GM12878 (cell line): ENCODE measurements at regions not wholly inside any gene's neighbourhood (a gene's known extent, or its start where the extent isn't known, plus 50 kb on each side); places are given as distances from the start of the nearest gene placed in this dataset.

Experiments used
- ATAC-seq: fragments of 200-7000 bp; cut with Tn5 transposase; 3 replicates; pipeline ENCODE4 v1.9.1; 2020; ENCODE audit warnings: mild to moderate bottlenecking, moderate library complexity
- BruUV-seq: library from RNA; stranded (reverse); fragments of 400-500 nt; replicated peaks from 2 replicates; lab custom pipeline; 2021; lab: Mats Ljungman, UMichigan
- CTCF ChIA-PET: fragments of 300-600 bp; sonication (Branson Sonifier 250); formaldehyde crosslinking; extraction: SDS; loops from one replicate; lab custom pipeline; 2021; ENCODE audit warnings: inconsistent platforms; lab: Yijun Ruan, JAX
- POLR2A ChIA-PET: fragments of 350-600 bp; formaldehyde crosslinking; extraction: SDS; loops from one replicate; lab custom pipeline; 2021; ENCODE audit warnings: inconsistent platforms; lab: Charles Lee
- RAD21 ChIA-PET: fragments of 300-600 bp; sonication (Branson Sonifier 250); formaldehyde crosslinking; loops from one replicate; lab custom pipeline; 2023; ENCODE audit warnings: antibody characterized with exemption; ENCODE audit not compliant: unreplicated experiment; lab: Charles Lee
- SMC1A ChIA-PET: fragments of 300-600 bp; sonication (Branson Sonifier 250); formaldehyde crosslinking; loops from one replicate; lab custom pipeline; 2023; ENCODE audit not compliant: unreplicated experiment, uncharacterized antibody; lab: Charles Lee
- DNase-seq: peaks from one replicate; pipeline ENCODE4 v3.0.0-alpha.2; 2011; ENCODE audit warnings: low read depth, low spot score
- FAIRE-seq: peaks from 3 replicates; lab custom pipeline; 2011; peaks lifted over from hg19 to GRCh38; lab: Jason Lieb, UNC
- H2AFZ ChIP-seq: 2 replicates; pipeline ENCODE4 v1.6.0; 2011; ENCODE audit warnings: low read depth, low read length, control low read depth; ENCODE audit not compliant: control insufficient read depth
- H3K27ac ChIP-seq: 2 replicates; pipeline ENCODE4 v1.5.1; 2011; ENCODE audit warnings: control low read depth; ENCODE audit not compliant: control insufficient read depth, insufficient read depth
- H3K27me3 ChIP-seq, 2 experiments: replicated peaks in 1 of 2; 2 replicates each; pipeline versions ENCODE4 v1.6.0 to v1.6.1; 2011; ENCODE audit warnings: low read length in 1 of 2; ENCODE audit not compliant: control insufficient read depth in 2 of 2, insufficient read depth in 2 of 2
- H3K36me3 ChIP-seq, 2 experiments: 2 replicates each; pipeline ENCODE4 v1.5.1; 2011; ENCODE audit warnings: low read length in 1 of 2; ENCODE audit not compliant: control insufficient read depth in 2 of 2, insufficient read depth in 2 of 2
- H3K4me1 ChIP-seq: 2 replicates; pipeline ENCODE4 v1.6.1; 2011; ENCODE audit warnings: mild to moderate bottlenecking, low read length, moderate library complexity, mixed read lengths; ENCODE audit not compliant: control insufficient read depth, insufficient read depth
- H3K4me2 ChIP-seq: 2 replicates; pipeline ENCODE4 v1.6.0; 2011; ENCODE audit warnings: control low read depth; ENCODE audit not compliant: control insufficient read depth, insufficient read depth
- H3K4me3 ChIP-seq: fragments of 200-600 bp; sonication (generic); 2 replicates; pipeline ENCODE4 v1.5.1; 2016
- H3K79me2 ChIP-seq: 2 replicates; pipeline ENCODE4 v1.6.0; 2011; ENCODE audit warnings: low read length; ENCODE audit not compliant: control insufficient read depth, insufficient read depth
- H3K9ac ChIP-seq: 2 replicates; pipeline ENCODE4 v1.8.0; 2011; ENCODE audit warnings: low read length, control low read depth, mixed read lengths; ENCODE audit not compliant: control insufficient read depth, insufficient read depth
- H3K9me3 ChIP-seq: replicated peaks from 3 replicates; pipeline ENCODE4 v1.5.1; 2011; ENCODE audit warnings: mild to moderate bottlenecking, low read length; ENCODE audit not compliant: control insufficient read depth, insufficient read depth
- H4K20me1 ChIP-seq: 2 replicates; pipeline ENCODE4 v1.6.0; 2011; ENCODE audit not compliant: control insufficient read depth, insufficient read depth
- BHLHE40 ChIP-seq, 2 experiments: fragments of 450-650 bp in 1 of 2; IDR thresholded peaks; 2 replicates each; pipeline ENCODE4 v1.6.1; 2011 to 2017; ENCODE audit warnings: low read depth in 2 of 2, borderline replicate concordance in 1 of 2, improper control_type of control experiment in 1 of 2, low read length in 1 of 2, mild to moderate bottlenecking in 1 of 2
- CBFB ChIP-seq: IDR thresholded peaks from 2 replicates; pipeline ENCODE4 v1.6.1; 2016; ENCODE audit warnings: antibody characterized with exemption, low read depth
- CHD4 ChIP-seq: fragments of 200-600 bp; sonication (generic); IDR thresholded peaks from 2 replicates; pipeline ENCODE4 v1.6.1; 2016; ENCODE audit warnings: mild to moderate bottlenecking
- DPF2 ChIP-seq: fragments of 450-650 bp; IDR thresholded peaks from 2 replicates; pipeline ENCODE4 v1.6.1; 2017; ENCODE audit warnings: mild to moderate bottlenecking
- PAX8 ChIP-seq: fragments of 450-650 bp; IDR thresholded peaks from 2 replicates; pipeline ENCODE4 v1.6.1; 2017; ENCODE audit warnings: mild to moderate bottlenecking, moderate library complexity
- POU2F2 ChIP-seq: IDR thresholded peaks from 3 replicates; pipeline ENCODE4 v1.6.1; 2011; ENCODE audit warnings: low read depth, mild to moderate bottlenecking, low read length, borderline replicate concordance
- STAT1 ChIP-seq: fragments of 450-650 bp; conservative IDR thresholded peaks from 2 replicates; pipeline ENCODE4 v1.6.1; 2014; ENCODE audit warnings: antibody characterized with exemption, mild to moderate bottlenecking
- TCF12 ChIP-seq: IDR thresholded peaks from 2 replicates; pipeline ENCODE4 v1.6.1; 2011; ENCODE audit warnings: low read depth, mild to moderate bottlenecking, low read length
- YY1 ChIP-seq: IDR thresholded peaks from 2 replicates; pipeline ENCODE4 v1.6.1; 2011; ENCODE audit warnings: low read depth, mild to moderate bottlenecking, low read length
- WGBS: methylation state at CpG from one replicate; pipeline ENCODE4 v1.1.6; 2016; ENCODE audit warnings: low lambda C conversion rate; ENCODE audit not compliant: insufficient replicate concordance, insufficient coverage; ENCODE audit errors: missing lambda C conversion rate; 5-methylcytosine and 5-hydroxymethylcytosine counted together
- in situ Hi-C: fragments of 300-500 bp; cut with MboI; formaldehyde crosslinking; loops from 9 replicates; pipeline ENCODE4 v1.14.3; 2018; ENCODE audit warnings: mixed read lengths
- intact Hi-C: fragments of 100-400 bp; cut with micrococcal nuclease; formaldehyde crosslinking; loops from one replicate; pipeline ENCODE4 v1.14.2; 2022; ENCODE audit not compliant: unreplicated experiment
- TF ChIP-seq, protein P1 (sequence below): IDR thresholded peaks from 2 replicates; pipeline ENCODE4 v1.6.1; 2012; ENCODE audit warnings: low read depth, low read length, improper control_type of control experiment
- TF ChIP-seq, protein P2 (sequence below): fragments of 450-650 bp; IDR thresholded peaks from 2 replicates; pipeline ENCODE4 v1.6.1; 2016; ENCODE audit warnings: mild to moderate bottlenecking
- TF ChIP-seq, protein P3 (sequence below): fragments of 450-650 bp; IDR thresholded peaks from 2 replicates; pipeline ENCODE4 v1.6.1; 2017; ENCODE audit warnings: antibody characterized with exemption, mild to moderate bottlenecking, moderate library complexity
- TF ChIP-seq, protein P4 (sequence below): fragments of 450-650 bp; IDR thresholded peaks from 2 replicates; pipeline ENCODE4 v1.6.1; 2018; ENCODE audit warnings: borderline replicate concordance, mild to moderate bottlenecking; ENCODE audit not compliant: partially characterized antibody

DNA sequence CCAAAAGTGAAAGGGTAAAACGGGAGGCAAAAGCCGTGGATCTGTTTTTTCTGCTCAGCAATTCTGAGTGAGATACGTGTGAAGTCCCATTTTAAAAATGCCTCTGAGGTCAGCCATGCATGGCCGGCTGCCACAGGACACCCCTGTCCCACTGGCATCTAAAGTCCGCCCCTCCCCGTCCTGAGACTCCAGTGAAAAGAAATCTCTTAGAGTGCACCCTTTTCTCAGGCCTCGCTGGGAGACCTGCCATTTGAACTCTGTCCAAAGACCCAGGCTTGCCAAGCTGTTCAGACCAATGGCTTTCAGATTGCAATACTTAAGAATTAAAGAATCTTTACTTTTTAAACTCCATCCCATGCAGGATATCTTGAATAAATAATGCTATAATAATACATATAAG is 61.0 kb upstream of the SLC24A5 start:
- no peaks in the 10 kb centered on the region for H3K36me3 ChIP-seq
- H3K4me1 ChIP-seq, result no peaks in the 10 kb centered on the region
- in situ Hi-C loops (no loop called here), intact Hi-C loops (no loop called here)
- no peaks in the 10 kb centered on the region for H4K20me1 ChIP-seq
- H3K9ac ChIP-seq, result no peak overlapping the region
- no peak for DNase-seq
- H3K4me2 ChIP-seq, result no peak overlapping the region
- FAIRE-seq, result no peak
- ChIA-PET SMC1A (interaction anchor here (0.6 to 0.8 kb wide), 2 partner anchors 67 to 510 kb away, joined by 3 to 4 read pairs; no protein-coding TSS in a partner anchor), CTCF (interaction anchor here (0.7 to 1.6 kb wide), 2 partner anchors 13 to 22 kb away, joined by 3 to 4 read pairs; no protein-coding TSS in a partner anchor), POLR2A (no interaction called here), RAD21 (no interaction called here)
- no peak overlapping the region for H3K27ac ChIP-seq
- H2AFZ ChIP-seq, result no peak overlapping the region
- TF ChIP-seq CBFB, result no peak
- TF ChIP-seq, protein P1, sequence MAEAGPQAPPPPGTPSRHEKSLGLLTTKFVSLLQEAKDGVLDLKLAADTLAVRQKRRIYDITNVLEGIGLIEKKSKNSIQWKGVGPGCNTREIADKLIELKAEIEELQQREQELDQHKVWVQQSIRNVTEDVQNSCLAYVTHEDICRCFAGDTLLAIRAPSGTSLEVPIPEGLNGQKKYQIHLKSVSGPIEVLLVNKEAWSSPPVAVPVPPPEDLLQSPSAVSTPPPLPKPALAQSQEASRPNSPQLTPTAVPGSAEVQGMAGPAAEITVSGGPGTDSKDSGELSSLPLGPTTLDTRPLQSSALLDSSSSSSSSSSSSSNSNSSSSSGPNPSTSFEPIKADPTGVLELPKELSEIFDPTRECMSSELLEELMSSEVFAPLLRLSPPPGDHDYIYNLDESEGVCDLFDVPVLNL, result no peak
- no peak for TF ChIP-seq POU2F2
- no peak for TF ChIP-seq CHD4
- TF ChIP-seq DPF2, result no peak
- no peak for TF ChIP-seq TCF12
- no peak for TF ChIP-seq BHLHE40 (IDR thresholded peaks at IDR 0.05; ENCODE audit: borderline replicate concordance in 1 of 2, low read depth in 2 of 2, low read length in 1 of 2)
- TF ChIP-seq, protein P2, sequence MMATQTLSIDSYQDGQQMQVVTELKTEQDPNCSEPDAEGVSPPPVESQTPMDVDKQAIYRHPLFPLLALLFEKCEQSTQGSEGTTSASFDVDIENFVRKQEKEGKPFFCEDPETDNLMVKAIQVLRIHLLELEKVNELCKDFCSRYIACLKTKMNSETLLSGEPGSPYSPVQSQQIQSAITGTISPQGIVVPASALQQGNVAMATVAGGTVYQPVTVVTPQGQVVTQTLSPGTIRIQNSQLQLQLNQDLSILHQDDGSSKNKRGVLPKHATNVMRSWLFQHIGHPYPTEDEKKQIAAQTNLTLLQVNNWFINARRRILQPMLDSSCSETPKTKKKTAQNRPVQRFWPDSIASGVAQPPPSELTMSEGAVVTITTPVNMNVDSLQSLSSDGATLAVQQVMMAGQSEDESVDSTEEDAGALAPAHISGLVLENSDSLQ, result no peak
- TF ChIP-seq, protein P3, sequence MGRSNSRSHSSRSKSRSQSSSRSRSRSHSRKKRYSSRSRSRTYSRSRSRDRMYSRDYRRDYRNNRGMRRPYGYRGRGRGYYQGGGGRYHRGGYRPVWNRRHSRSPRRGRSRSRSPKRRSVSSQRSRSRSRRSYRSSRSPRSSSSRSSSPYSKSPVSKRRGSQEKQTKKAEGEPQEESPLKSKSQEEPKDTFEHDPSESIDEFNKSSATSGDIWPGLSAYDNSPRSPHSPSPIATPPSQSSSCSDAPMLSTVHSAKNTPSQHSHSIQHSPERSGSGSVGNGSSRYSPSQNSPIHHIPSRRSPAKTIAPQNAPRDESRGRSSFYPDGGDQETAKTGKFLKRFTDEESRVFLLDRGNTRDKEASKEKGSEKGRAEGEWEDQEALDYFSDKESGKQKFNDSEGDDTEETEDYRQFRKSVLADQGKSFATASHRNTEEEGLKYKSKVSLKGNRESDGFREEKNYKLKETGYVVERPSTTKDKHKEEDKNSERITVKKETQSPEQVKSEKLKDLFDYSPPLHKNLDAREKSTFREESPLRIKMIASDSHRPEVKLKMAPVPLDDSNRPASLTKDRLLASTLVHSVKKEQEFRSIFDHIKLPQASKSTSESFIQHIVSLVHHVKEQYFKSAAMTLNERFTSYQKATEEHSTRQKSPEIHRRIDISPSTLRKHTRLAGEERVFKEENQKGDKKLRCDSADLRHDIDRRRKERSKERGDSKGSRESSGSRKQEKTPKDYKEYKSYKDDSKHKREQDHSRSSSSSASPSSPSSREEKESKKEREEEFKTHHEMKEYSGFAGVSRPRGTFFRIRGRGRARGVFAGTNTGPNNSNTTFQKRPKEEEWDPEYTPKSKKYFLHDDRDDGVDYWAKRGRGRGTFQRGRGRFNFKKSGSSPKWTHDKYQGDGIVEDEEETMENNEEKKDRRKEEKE, result no peak
- TF ChIP-seq, protein P4, sequence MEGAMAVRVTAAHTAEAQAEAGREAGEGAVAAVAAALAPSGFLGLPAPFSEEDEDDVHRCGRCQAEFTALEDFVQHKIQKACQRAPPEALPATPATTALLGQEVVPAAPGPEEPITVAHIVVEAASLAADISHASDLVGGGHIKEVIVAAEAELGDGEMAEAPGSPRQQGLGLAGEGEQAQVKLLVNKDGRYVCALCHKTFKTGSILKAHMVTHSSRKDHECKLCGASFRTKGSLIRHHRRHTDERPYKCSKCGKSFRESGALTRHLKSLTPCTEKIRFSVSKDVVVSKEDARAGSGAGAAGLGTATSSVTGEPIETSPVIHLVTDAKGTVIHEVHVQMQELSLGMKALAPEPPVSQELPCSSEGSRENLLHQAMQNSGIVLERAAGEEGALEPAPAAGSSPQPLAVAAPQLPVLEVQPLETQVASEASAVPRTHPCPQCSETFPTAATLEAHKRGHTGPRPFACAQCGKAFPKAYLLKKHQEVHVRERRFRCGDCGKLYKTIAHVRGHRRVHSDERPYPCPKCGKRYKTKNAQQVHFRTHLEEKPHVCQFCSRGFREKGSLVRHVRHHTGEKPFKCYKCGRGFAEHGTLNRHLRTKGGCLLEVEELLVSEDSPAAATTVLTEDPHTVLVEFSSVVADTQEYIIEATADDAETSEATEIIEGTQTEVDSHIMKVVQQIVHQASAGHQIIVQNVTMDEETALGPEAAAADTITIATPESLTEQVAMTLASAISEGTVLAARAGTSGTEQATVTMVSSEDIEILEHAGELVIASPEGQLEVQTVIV, result no peak
- no peak for TF ChIP-seq STAT1
- no peak for TF ChIP-seq YY1
- TF ChIP-seq PAX8, result no peak
- H3K79me2 ChIP-seq, result no peaks in the 10 kb centered on the region
- WGBS, result 37% methylated on average over 7 of the region's 7 CpGs
- BruUV-seq, result no TSS peak
- ATAC-seq, result no peak
- H3K4me3 ChIP-seq, result no peak overlapping the region
- no peaks in the 10 kb centered on the region for H3K27me3 ChIP-seq
- H3K9me3 ChIP-seq, result no peaks in the 10 kb centered on the region
